Bronchial epithelial cell (primary cell): ENCODE measurements at regions not wholly inside any gene's neighbourhood (a gene's known extent, or its start where the extent isn't known, plus 50 kb on each side); places are given as distances from the start of the nearest gene placed in this dataset.

Experiments used
- DNase-seq: peaks from one replicate; pipeline ENCODE4 v3.0.0-alpha.2; 2010; ENCODE audit warnings: low read depth
- FAIRE-seq: peaks from 2 replicates; lab custom pipeline; 2011; peaks lifted over from hg19 to GRCh38; lab: Jason Lieb, UNC
- H3K27me3 ChIP-seq: 2 replicates; pipeline ENCODE4 v1.5.1; 2011; ENCODE audit warnings: low read length; ENCODE audit not compliant: control insufficient read depth, insufficient read depth
- H3K36me3 ChIP-seq: 2 replicates; pipeline ENCODE4 v1.5.1; 2011; ENCODE audit warnings: low read length; ENCODE audit not compliant: control insufficient read depth, insufficient read depth
- H3K4me3 ChIP-seq: 2 replicates; pipeline ENCODE4 v1.5.1; 2011; ENCODE audit warnings: mild to moderate bottlenecking, low read depth, low read length, control low read depth
- CTCF ChIP-seq: IDR thresholded peaks from 2 replicates; pipeline ENCODE4 v1.5.1; 2011; ENCODE audit warnings: mild to moderate bottlenecking, moderate library complexity, low read length, control low read depth, inconsistent platforms; ENCODE audit not compliant: insufficient read depth, severe bottlenecking

- no peak overlapping the region for H3K4me3 ChIP-seq
- peaks cover 8% of the 10 kb centered on the region for H3K27me3 ChIP-seq
- no peak for DNase-seq
- FAIRE-seq, result no peak
- TF ChIP-seq CTCF, result no peak
- no peaks in the 10 kb centered on the region for H3K36me3 ChIP-seq
Measured at GRCh38 chr1:207971331-207972219, 60.6 kb upstream of the CD34 start.

GRCh38 chr1:207970329-207971233 is 59.7 kb upstream of the CD34 start:
- FAIRE-seq (no peak), DNase-seq (no peak)
- H3K27me3 ChIP-seq, result peaks cover 8% of the 10 kb centered on the region
- TF ChIP-seq CTCF, result no peak
- no peak overlapping the region for H3K4me3 ChIP-seq
- no peaks in the 10 kb centered on the region for H3K36me3 ChIP-seq

- FAIRE-seq, result no peak
- H3K36me3 ChIP-seq, result no peaks in the 10 kb centered on the region
- TF ChIP-seq CTCF, result no peak
- no peak for DNase-seq
- H3K4me3 ChIP-seq, result no peak overlapping the region
- peaks cover 8% of the 10 kb centered on the region for H3K27me3 ChIP-seq
Measured at GRCh38 chr1:207969528-207969927, 58.6 kb upstream of the CD34 start.

- no peak for DNase-seq
- no peak for TF ChIP-seq CTCF
- FAIRE-seq, result no peak
- H3K27me3 ChIP-seq, result peaks cover 6% of the 10 kb centered on the region
- no peak overlapping the region for H3K4me3 ChIP-seq
- H3K36me3 ChIP-seq, result no peaks in the 10 kb centered on the region
Measured at GRCh38 chr1:207968521-207969009, 57.6 kb upstream of the CD34 start.

- DNase-seq, result no peak
- TF ChIP-seq CTCF, result no peak
- no peak for FAIRE-seq
- Histone ChIP-seq H3K36me3 (no peaks in the 10 kb centered on the region), H3K27me3 (peaks cover 2% of the 10 kb centered on the region), H3K4me3 (no peak overlapping the region)
Measured at GRCh38 chr1:207967703-207968102, 56.8 kb upstream of the CD34 start.
